ENCODE measurements at regions not wholly inside any gene's neighbourhood (a gene's known extent, or its start where the extent isn't known, plus 50 kb on each side); places are given as distances from the start of the nearest gene placed in this dataset.

- Histone ChIP-seq H3K4me1 (no peaks in the 10 kb centered on the region), H2AFZ (no peak overlapping the region), H3K9ac (no peak overlapping the region), H3K36me3 (ENCODE audit: control insufficient read depth, insufficient read depth, low read length) (no peaks in the 10 kb centered on the region), H3K9me3 (ENCODE audit: control insufficient read depth, low read length) (no peaks in the 10 kb centered on the region), H3K79me2 (no peaks in the 10 kb centered on the region), H3K27ac (no peak overlapping the region), H3K27me3 (ENCODE audit: control insufficient read depth, insufficient read depth, low read length) (no peaks in the 10 kb centered on the region), H3K4me3 (ENCODE audit: low read depth, low read length) (no peak overlapping the region), H3K4me2 (ENCODE audit: low read length) (no peak overlapping the region)
- no peak for TF ChIP-seq CTCF (IDR thresholded peaks at IDR 0.05)
Observed at GRCh38 chr9:106085479-106085878, 391.1 kb downstream of the TMEM38B start.

- no peak overlapping the region for H3K4me3 ChIP-seq (ENCODE audit: low read depth, low read length)
- no peak overlapping the region for H3K9ac ChIP-seq
- H3K27ac ChIP-seq: no peak overlapping the region
- no peak overlapping the region for H2AFZ ChIP-seq
- H3K4me1 ChIP-seq: no peaks in the 10 kb centered on the region
- no peak for TF ChIP-seq CTCF (IDR thresholded peaks at IDR 0.05)
- H3K36me3 ChIP-seq (ENCODE audit: control insufficient read depth, insufficient read depth, low read length): no peaks in the 10 kb centered on the region
- H3K9me3 ChIP-seq (ENCODE audit: control insufficient read depth, low read length): no peaks in the 10 kb centered on the region
- no peaks in the 10 kb centered on the region for H3K27me3 ChIP-seq (ENCODE audit: control insufficient read depth, insufficient read depth, low read length)
- H3K4me2 ChIP-seq (ENCODE audit: low read length): no peak overlapping the region
- no peaks in the 10 kb centered on the region for H3K79me2 ChIP-seq
Observed at GRCh38 chr9:106092083-106092482, 397.7 kb downstream of the TMEM38B start.

GRCh38 chr9:106102821-106103220, 408.5 kb downstream of the TMEM38B start:
- no peak overlapping the region for H3K4me2 ChIP-seq (ENCODE audit: low read length)
- no peak for TF ChIP-seq CTCF (IDR thresholded peaks at IDR 0.05)
- H3K4me3 ChIP-seq (ENCODE audit: low read depth, low read length): no peak overlapping the region
- no peaks in the 10 kb centered on the region for H3K9me3 ChIP-seq (ENCODE audit: control insufficient read depth, low read length)
- no peaks in the 10 kb centered on the region for H3K36me3 ChIP-seq (ENCODE audit: control insufficient read depth, insufficient read depth, low read length)
- no peak overlapping the region for H3K9ac ChIP-seq
- no peaks in the 10 kb centered on the region for H3K4me1 ChIP-seq
- no peaks in the 10 kb centered on the region for H3K27me3 ChIP-seq (ENCODE audit: control insufficient read depth, insufficient read depth, low read length)
- H2AFZ ChIP-seq: no peak overlapping the region
- H3K79me2 ChIP-seq: no peaks in the 10 kb centered on the region
- no peak overlapping the region for H3K27ac ChIP-seq

GRCh38 chr9:106104887-106105286, 410.5 kb downstream of the TMEM38B start:
- Histone ChIP-seq H3K36me3 (ENCODE audit: control insufficient read depth, insufficient read depth, low read length) (no peaks in the 10 kb centered on the region), H3K27me3 (ENCODE audit: control insufficient read depth, insufficient read depth, low read length) (no peaks in the 10 kb centered on the region), H3K4me2 (ENCODE audit: low read length) (no peak overlapping the region), H2AFZ (no peak overlapping the region), H3K27ac (no peak overlapping the region), H3K9me3 (ENCODE audit: control insufficient read depth, low read length) (no peaks in the 10 kb centered on the region), H3K4me3 (ENCODE audit: low read depth, low read length) (no peak overlapping the region), H3K9ac (no peak overlapping the region), H3K4me1 (no peaks in the 10 kb centered on the region), H3K79me2 (no peaks in the 10 kb centered on the region)
- no peak for TF ChIP-seq CTCF (IDR thresholded peaks at IDR 0.05)

- no peaks in the 10 kb centered on the region for H3K4me1 ChIP-seq
- no peaks in the 10 kb centered on the region for H3K9me3 ChIP-seq (ENCODE audit: control insufficient read depth, low read length)
- no peaks in the 10 kb centered on the region for H3K27me3 ChIP-seq (ENCODE audit: control insufficient read depth, insufficient read depth, low read length)
- no peak overlapping the region for H3K9ac ChIP-seq
- no peak overlapping the region for H3K4me3 ChIP-seq (ENCODE audit: low read depth, low read length)
- no peak overlapping the region for H3K27ac ChIP-seq
- no peak for TF ChIP-seq CTCF (IDR thresholded peaks at IDR 0.05)
- H3K4me2 ChIP-seq (ENCODE audit: low read length): no peak overlapping the region
- H3K79me2 ChIP-seq: no peaks in the 10 kb centered on the region
- H2AFZ ChIP-seq: no peak overlapping the region
- no peaks in the 10 kb centered on the region for H3K36me3 ChIP-seq (ENCODE audit: control insufficient read depth, insufficient read depth, low read length)
Observed at GRCh38 chr9:106106396-106106795, 412.1 kb downstream of the TMEM38B start.

All from parathyroid adenoma (tissue), 2 donors.